Brain microvascular endothelial cell (primary cell): ENCODE measurements at regions not wholly inside any gene's neighbourhood (a gene's known extent, or its start where the extent isn't known, plus 50 kb on each side); places are given as distances from the start of the nearest gene placed in this dataset.

Experiments used
- DNase-seq: peaks from one replicate; pipeline ENCODE4 v3.0.0-alpha.2; 2020
- H3K27ac ChIP-seq: fragments of 250-450 bp; sonication (Bioruptor Pico); 2 replicates; pipeline ENCODE4 v1.5.1; 2020; ENCODE audit warnings: mild to moderate bottlenecking, moderate library complexity
- H3K27me3 ChIP-seq: fragments of 250-450 bp; sonication (Bioruptor Pico); replicated peaks from 2 replicates; pipeline ENCODE4 v1.5.1; 2020; ENCODE audit warnings: mild to moderate bottlenecking
- H3K36me3 ChIP-seq: fragments of 250-450 bp; sonication (Bioruptor Pico); replicated peaks from 2 replicates; pipeline ENCODE4 v1.5.1; 2020; ENCODE audit warnings: mild to moderate bottlenecking
- H3K4me3 ChIP-seq: 2 replicates; pipeline ENCODE4 v1.5.1; 2011; ENCODE audit warnings: low read depth, mild to moderate bottlenecking, control low read depth, low read length, moderate library complexity
- in situ Hi-C: cut with HindIII; loops from 2 replicates; pipeline ENCODE4 v1.10.0; 2017; ENCODE audit warnings: low sequenced_read_pairs, low pct_ligation_motif_present
- TF ChIP-seq, protein P1 (sequence below): IDR thresholded peaks from 2 replicates; pipeline ENCODE4 v1.5.1; 2011; ENCODE audit warnings: low read depth, mild to moderate bottlenecking, moderate library complexity, low read length, control low read depth, inconsistent platforms; ENCODE audit errors: missing control alignments

DNA sequence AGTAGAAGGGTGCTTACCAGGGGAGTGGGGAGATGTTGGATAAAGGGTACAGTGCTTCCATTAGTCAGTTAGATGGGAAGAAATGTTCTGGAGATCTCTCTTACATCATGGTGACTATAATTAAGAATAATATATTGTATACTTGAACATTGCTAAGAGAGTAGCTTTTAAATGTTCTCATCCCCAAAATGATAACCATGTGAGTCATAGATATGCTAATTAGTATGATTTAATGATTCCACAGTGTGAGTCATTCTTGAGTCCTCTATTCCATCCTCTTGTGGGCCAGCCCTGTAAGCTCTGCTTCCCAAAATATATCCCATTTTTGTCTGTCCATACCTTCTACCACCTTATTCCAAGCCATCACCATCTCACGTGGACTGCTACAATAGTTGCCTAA is 80.6 kb upstream of the CDH11 start:
- no peak for DNase-seq
- in situ Hi-C loops: no loop called here
- no peak overlapping the region for H3K4me3 ChIP-seq
- H3K27ac ChIP-seq: no peak overlapping the region
- H3K27me3 ChIP-seq: no peaks in the 10 kb centered on the region
- TF ChIP-seq, protein P1, sequence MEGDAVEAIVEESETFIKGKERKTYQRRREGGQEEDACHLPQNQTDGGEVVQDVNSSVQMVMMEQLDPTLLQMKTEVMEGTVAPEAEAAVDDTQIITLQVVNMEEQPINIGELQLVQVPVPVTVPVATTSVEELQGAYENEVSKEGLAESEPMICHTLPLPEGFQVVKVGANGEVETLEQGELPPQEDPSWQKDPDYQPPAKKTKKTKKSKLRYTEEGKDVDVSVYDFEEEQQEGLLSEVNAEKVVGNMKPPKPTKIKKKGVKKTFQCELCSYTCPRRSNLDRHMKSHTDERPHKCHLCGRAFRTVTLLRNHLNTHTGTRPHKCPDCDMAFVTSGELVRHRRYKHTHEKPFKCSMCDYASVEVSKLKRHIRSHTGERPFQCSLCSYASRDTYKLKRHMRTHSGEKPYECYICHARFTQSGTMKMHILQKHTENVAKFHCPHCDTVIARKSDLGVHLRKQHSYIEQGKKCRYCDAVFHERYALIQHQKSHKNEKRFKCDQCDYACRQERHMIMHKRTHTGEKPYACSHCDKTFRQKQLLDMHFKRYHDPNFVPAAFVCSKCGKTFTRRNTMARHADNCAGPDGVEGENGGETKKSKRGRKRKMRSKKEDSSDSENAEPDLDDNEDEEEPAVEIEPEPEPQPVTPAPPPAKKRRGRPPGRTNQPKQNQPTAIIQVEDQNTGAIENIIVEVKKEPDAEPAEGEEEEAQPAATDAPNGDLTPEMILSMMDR: no peak
- H3K36me3 ChIP-seq: no peaks in the 10 kb centered on the region

DNA sequence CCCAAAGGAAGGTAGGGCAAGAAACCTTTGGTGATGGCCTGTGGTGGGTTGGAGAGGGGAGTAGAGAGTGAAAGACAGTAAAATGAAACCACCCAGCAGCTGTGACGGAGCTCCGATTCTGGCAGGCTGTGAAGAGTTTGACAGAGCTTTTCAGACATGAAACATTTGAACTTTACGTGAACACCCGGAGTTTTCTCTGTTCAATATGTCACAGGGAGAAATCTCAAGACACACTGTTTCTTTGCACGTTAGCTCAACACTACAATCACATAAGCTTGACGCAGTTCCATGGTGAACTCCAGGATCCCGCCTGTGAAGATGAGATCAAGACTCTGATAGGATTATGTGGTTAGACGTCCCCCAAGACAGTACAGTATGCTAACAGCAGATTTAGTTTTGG is 79.6 kb upstream of the CDH11 start:
- H3K27ac ChIP-seq: no peak overlapping the region
- TF ChIP-seq, protein P1: no peak
- no peak for DNase-seq
- H3K27me3 ChIP-seq: no peaks in the 10 kb centered on the region
- in situ Hi-C loops: no loop called here
- H3K4me3 ChIP-seq: no peak overlapping the region
- H3K36me3 ChIP-seq: no peaks in the 10 kb centered on the region

DNA sequence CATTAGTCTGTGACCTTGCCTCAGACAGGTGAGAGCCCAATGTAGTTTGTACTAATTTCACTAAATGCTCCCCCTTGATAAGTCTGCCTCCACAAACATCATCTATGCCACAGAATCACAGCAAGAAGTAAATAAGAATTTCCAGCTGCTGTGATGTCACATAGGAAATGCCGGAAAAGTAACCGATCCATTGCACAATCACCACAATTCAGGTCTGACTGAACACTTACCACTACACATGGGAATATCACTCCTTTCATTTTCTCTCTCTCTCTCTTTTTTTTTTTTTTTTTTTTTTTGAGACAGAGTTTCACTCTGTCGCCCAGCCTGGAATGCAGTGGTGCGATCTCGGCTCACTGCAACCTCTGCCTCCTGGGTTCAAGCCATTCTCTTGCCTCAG is 79.0 kb upstream of the CDH11 start:
- Histone ChIP-seq H3K27ac (no peak overlapping the region), H3K4me3 (no peak overlapping the region), H3K36me3 (no peaks in the 10 kb centered on the region), H3K27me3 (no peaks in the 10 kb centered on the region)
- no peak for DNase-seq
- in situ Hi-C loops: no loop called here
- TF ChIP-seq, protein P1: no peak

DNA sequence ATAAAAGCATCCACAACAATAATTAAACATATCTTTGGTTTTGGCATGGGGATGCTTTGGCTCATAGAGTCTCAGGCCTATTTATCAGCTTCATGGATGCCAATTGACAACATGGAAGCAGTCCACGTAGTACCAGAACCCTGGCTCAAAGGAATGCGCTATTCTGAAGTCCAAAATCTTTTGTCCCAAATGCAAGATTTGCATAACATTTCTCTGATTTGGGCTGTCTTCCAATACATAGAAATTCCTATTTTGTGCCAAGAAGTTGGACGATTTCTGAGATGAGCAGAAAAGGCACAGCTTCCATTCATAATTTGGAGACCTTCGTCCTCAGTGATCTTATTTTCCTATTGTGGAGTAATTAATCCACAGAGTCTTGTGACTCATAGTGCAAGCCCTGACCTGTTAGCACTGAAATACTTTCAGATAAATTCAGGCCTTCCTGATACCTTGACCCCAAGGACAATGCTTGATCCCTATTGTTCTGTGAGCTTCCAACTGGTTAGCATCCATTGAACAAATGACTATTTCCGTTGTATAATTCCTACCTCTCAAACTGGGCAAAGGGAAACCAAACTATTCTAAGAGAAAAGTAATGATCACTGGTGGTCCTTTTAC is 78.4 kb upstream of the CDH11 start:
- in situ Hi-C loops: no loop called here
- Histone ChIP-seq H3K27ac (no peak overlapping the region), H3K4me3 (no peak overlapping the region), H3K27me3 (no peaks in the 10 kb centered on the region), H3K36me3 (no peaks in the 10 kb centered on the region)
- DNase-seq: no peak
- TF ChIP-seq, protein P1: no peak

DNA sequence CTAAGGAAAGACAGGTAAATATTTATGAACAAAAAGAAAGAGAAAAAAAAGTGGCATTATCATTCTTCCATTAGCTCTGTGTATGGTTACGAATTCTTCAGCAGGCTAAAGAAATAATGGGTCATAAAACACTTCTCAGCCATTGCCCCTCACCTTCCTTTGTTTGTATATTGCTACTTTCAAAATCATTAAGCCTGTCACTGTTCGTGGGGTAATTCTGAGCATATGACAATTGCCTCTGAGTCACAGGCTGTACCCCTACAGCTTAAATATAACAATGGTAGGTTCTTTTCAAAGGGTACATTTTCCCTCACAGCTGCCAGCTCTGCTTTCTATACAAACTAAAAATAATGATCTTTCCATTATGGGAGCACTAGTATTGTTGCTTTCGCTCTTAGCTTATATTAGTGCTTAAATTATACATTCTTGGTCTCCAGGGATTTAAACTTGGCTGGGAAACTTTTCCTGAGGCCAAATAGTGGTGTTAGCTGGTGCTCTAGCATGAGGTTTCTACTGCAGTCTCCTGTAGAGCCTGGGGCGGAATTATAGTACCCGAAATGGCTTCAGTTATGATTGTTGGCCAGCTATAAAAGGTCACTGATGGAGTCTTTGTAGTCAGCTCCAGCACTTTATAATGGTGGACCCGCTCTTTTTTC is 74.7 kb upstream of the CDH11 start:
- TF ChIP-seq, protein P1: no peak
- no peaks in the 10 kb centered on the region for H3K27me3 ChIP-seq
- DNase-seq: no peak
- in situ Hi-C loops: no loop called here
- H3K36me3 ChIP-seq: no peaks in the 10 kb centered on the region
- H3K27ac ChIP-seq: peak overlapping the region; percentile 10
- H3K4me3 ChIP-seq: no peak overlapping the region

DNA sequence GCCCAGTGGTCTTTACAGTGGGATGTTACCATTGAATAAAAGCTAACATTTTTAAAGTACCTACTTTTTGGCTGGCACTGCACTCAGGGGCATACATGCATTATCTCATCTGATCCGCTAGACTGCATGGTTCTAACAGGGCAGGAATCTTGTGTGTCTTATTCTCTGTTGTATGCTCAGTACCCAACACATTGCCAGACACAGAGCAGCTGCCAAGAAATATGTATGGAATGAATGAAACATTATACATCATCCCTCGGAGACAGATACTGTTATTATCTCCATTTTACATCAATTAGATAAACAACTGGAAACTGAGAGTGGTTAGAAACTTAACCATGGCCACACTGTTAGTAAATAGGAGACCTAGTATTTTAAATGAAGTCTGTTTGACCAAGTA is 74.1 kb upstream of the CDH11 start:
- no peaks in the 10 kb centered on the region for H3K27me3 ChIP-seq
- no peak overlapping the region for H3K4me3 ChIP-seq
- DNase-seq: peak; percentile 75
- peak overlapping the region; percentile 10 for H3K27ac ChIP-seq
- in situ Hi-C loops: no loop called here
- no peaks in the 10 kb centered on the region for H3K36me3 ChIP-seq
- TF ChIP-seq, protein P1: no peak
